PC-3 (cell line): ENCODE measurements at regions not wholly inside any gene's neighbourhood (a gene's known extent, or its start where the extent isn't known, plus 50 kb on each side); places are given as distances from the start of the nearest gene placed in this dataset.

Source experiments
- ATAC-seq: fragments of 200-7000 bp; cut with Tn5 transposase; 2 replicates; pipeline ENCODE4 v1.9.1; 2020; ENCODE audit warnings: mild to moderate bottlenecking, moderate library complexity
- BruUV-seq: library from RNA; stranded (reverse); fragments of 400-500 nt; replicated peaks from 2 replicates; lab custom pipeline; 2021; lab: Mats Ljungman, UMichigan
- CTCF ChIA-PET: fragments of 300-600 bp; sonication (Branson Sonifier 250); formaldehyde crosslinking; loops from one replicate; lab custom pipeline; 2022; ENCODE audit warnings: antibody characterized with exemption; lab: Charles Lee
- POLR2A ChIA-PET: fragments of 300-600 bp; sonication (Branson Sonifier 250); formaldehyde crosslinking; loops from one replicate; lab custom pipeline; 2022; ENCODE audit warnings: antibody characterized with exemption; ENCODE audit not compliant: unreplicated experiment; lab: Charles Lee
- DNase-seq: peaks from one replicate; pipeline ENCODE4 v3.0.0-alpha.2; 2015
- H2AFZ ChIP-seq: fragments of 300-600 bp; sonication (generic); 2 replicates; pipeline ENCODE4 v1.6.0; 2016; ENCODE audit warnings: antibody characterized with exemption, low read length
- H3F3A ChIP-seq: fragments of 300-600 bp; sonication (generic); one replicate; pipeline ENCODE4 v1.6.0; 2017; ENCODE audit warnings: antibody characterized with exemption, low read length, control low read depth, mild to moderate bottlenecking; ENCODE audit not compliant: unreplicated experiment
- H3K27ac ChIP-seq: fragments of 300-600 bp; sonication (generic); 2 replicates; pipeline ENCODE4 v1.5.1; 2016; ENCODE audit warnings: mild to moderate bottlenecking, low read length
- H3K27me3 ChIP-seq: fragments of 300-600 bp; sonication (generic); 2 replicates; pipeline ENCODE4 v1.6.1; 2016; ENCODE audit warnings: low read length, mixed read lengths
- H3K36me3 ChIP-seq: fragments of 300-600 bp; sonication (generic); 2 replicates; pipeline ENCODE4 v1.6.1; 2016; ENCODE audit warnings: low read depth, mixed run types, low read length, mixed read lengths
- H3K4me1 ChIP-seq: fragments of 300-600 bp; sonication (generic); 2 replicates; pipeline ENCODE4 v1.5.1; 2016; ENCODE audit warnings: low read length; ENCODE audit not compliant: insufficient read depth
- H3K4me2 ChIP-seq: fragments of 300-600 bp; sonication (generic); 2 replicates; pipeline ENCODE4 v1.6.0; 2016; ENCODE audit warnings: low read length
- H3K4me3 ChIP-seq: fragments of 300-600 bp; sonication (generic); 2 replicates; pipeline ENCODE4 v1.5.1; 2016; ENCODE audit warnings: mild to moderate bottlenecking, low read length, mixed read lengths
- H3K79me2 ChIP-seq: fragments of 300-600 bp; sonication (generic); 2 replicates; pipeline ENCODE4 v1.6.1; 2017; ENCODE audit warnings: low read length, mixed read lengths
- H3K9ac ChIP-seq: fragments of 300-600 bp; sonication (generic); 2 replicates; pipeline ENCODE4 v1.6.0; 2016; ENCODE audit warnings: mild to moderate bottlenecking, low read length
- H3K9me2 ChIP-seq: fragments of 300-600 bp; sonication (generic); replicated peaks from 2 replicates; pipeline ENCODE4 v1.6.1; 2016; ENCODE audit warnings: mixed run types, low read length, mixed read lengths
- H3K9me3 ChIP-seq: fragments of 300-600 bp; sonication (generic); 2 replicates; pipeline ENCODE4 v1.6.1; 2016; ENCODE audit warnings: low read length, mixed read lengths
- H4K20me1 ChIP-seq: fragments of 300-600 bp; sonication (generic); 2 replicates; pipeline ENCODE4 v1.6.1; 2016; ENCODE audit warnings: low read length, mixed read lengths
- CTCF ChIP-seq: fragments of 300-600 bp; sonication (generic); conservative IDR thresholded peaks from 2 replicates; pipeline ENCODE4 v1.5.1; 2017; ENCODE audit warnings: antibody characterized with exemption, low read depth, mild to moderate bottlenecking, low read length
- EZH2 ChIP-seq: fragments of 300-600 bp; sonication (generic); IDR thresholded peaks from one replicate; pipeline ENCODE4 v1.6.1; 2017; ENCODE audit warnings: antibody characterized with exemption, mild to moderate bottlenecking, low read length; ENCODE audit not compliant: unreplicated experiment
- EZH2phosphoT487 ChIP-seq: fragments of 300-600 bp; sonication (generic); IDR thresholded peaks from 2 replicates; pipeline ENCODE4 v1.6.1; 2018; ENCODE audit warnings: mild to moderate bottlenecking, antibody characterized with exemption, low read length, borderline replicate concordance
- intact Hi-C: fragments of 100-400 bp; cut with micrococcal nuclease; formaldehyde crosslinking; loops from 2 replicates; pipeline ENCODE4 v1.9.0; 2023

GRCh38 chr1:74835051-74835450 is 102.1 kb downstream of the TYW3 start:
- H2AFZ ChIP-seq = no peak overlapping the region
- peaks cover 24% of the 10 kb centered on the region for H3K27me3 ChIP-seq
- ATAC-seq = no peak
- no peak for DNase-seq
- no peaks in the 10 kb centered on the region for H3K9me3 ChIP-seq
- ChIA-PET POLR2A (no interaction called here), CTCF (no interaction called here)
- no peak overlapping the region for H3K27ac ChIP-seq
- H3K4me1 ChIP-seq = no peaks in the 10 kb centered on the region
- intact Hi-C loops = no loop called here
- H3F3A ChIP-seq = no peaks in the 10 kb centered on the region
- H3K79me2 ChIP-seq = no peaks in the 10 kb centered on the region
- H3K4me2 ChIP-seq = no peak overlapping the region
- H3K9me2 ChIP-seq = no peaks in the 10 kb centered on the region
- H4K20me1 ChIP-seq = no peaks in the 10 kb centered on the region
- H3K4me3 ChIP-seq = no peak overlapping the region
- TF ChIP-seq CTCF (no peak), EZH2phosphoT487 (no peak), EZH2 (no peak)
- H3K9ac ChIP-seq = no peak overlapping the region
- no TSS peak for BruUV-seq
- no peaks in the 10 kb centered on the region for H3K36me3 ChIP-seq

- intact Hi-C loops = no loop called here
Measured at GRCh38 chr1:74842726-74843125, 109.8 kb downstream of the TYW3 start.

More at GRCh38 chr1:74842726-74843125, 109.8 kb downstream of the TYW3 start:
- no peaks in the 10 kb centered on the region for H3F3A ChIP-seq
- TF ChIP-seq CTCF (no peak), EZH2phosphoT487 (no peak), EZH2 (no peak)
- H3K9me3 ChIP-seq = no peaks in the 10 kb centered on the region
- H2AFZ ChIP-seq = no peak overlapping the region
- no peaks in the 10 kb centered on the region for H3K36me3 ChIP-seq
- no peaks in the 10 kb centered on the region for H4K20me1 ChIP-seq
- no peak overlapping the region for H3K27ac ChIP-seq
- no TSS peak for BruUV-seq
- H3K4me1 ChIP-seq = no peaks in the 10 kb centered on the region
- H3K4me2 ChIP-seq = no peak overlapping the region
- no peaks in the 10 kb centered on the region for H3K79me2 ChIP-seq
- POLR2A ChIA-PET = no interaction called here
- no peaks in the 10 kb centered on the region for H3K9me2 ChIP-seq
- H3K4me3 ChIP-seq = no peak overlapping the region
- ATAC-seq = no peak
- no peak overlapping the region for H3K9ac ChIP-seq
- no peak for DNase-seq
- CTCF ChIA-PET = no interaction called here
- peaks cover 3% of the 10 kb centered on the region for H3K27me3 ChIP-seq
